Stimulated activated naive CD8-positive, alpha-beta T cell treated with anti-CD3 and anti-CD28 coated beads, Interleukin-15, Interleukin-2, amounts not matched to agents 100 U/mL and 50 U/mL, for 24 hours (primary cell): ENCODE measurements at regions not wholly inside any gene's neighbourhood (a gene's known extent, or its start where the extent isn't known, plus 50 kb on each side); places are given as distances from the start of the nearest gene placed in this dataset.
A peak's percentile ranks its signal among the peaks of the same experiment; 100 is the strongest.
"Not testable (repeated sequence)": the region's sequence is repeated elsewhere in the genome, so short reads cannot be mapped to it uniquely, and the experiment has no call there.

Experiments
- ATAC-seq: fragments of 150-1000 bp; cut with Tn5 transposase; one replicate; pipeline ENCODE4 v1.10.0; 2021
- DNase-seq: peaks from one replicate; pipeline ENCODE4 v3.0.0; 2021

DNA sequence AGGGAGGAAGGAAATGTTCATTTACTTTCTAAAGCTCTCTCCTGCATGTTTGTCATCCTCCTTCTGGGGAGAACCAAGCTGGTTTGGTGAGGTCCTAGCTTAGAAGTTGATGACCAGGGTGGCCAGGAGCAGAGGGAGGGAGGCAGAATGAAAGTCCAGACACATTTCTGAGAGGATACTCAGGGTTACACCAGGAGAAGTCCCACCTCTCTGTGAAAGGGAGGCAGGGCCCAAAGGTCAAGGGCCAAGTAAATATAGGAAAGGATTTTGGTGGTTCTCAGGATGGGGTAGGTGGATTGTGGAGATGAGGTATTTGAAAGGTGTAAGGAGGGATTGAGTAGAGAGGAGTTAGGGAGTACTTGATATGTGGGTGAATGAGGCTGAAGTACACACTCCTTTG, 58.0 kb upstream of the FBXO11 start:
- ATAC-seq (no peak), DNase-seq (no peak)

DNA sequence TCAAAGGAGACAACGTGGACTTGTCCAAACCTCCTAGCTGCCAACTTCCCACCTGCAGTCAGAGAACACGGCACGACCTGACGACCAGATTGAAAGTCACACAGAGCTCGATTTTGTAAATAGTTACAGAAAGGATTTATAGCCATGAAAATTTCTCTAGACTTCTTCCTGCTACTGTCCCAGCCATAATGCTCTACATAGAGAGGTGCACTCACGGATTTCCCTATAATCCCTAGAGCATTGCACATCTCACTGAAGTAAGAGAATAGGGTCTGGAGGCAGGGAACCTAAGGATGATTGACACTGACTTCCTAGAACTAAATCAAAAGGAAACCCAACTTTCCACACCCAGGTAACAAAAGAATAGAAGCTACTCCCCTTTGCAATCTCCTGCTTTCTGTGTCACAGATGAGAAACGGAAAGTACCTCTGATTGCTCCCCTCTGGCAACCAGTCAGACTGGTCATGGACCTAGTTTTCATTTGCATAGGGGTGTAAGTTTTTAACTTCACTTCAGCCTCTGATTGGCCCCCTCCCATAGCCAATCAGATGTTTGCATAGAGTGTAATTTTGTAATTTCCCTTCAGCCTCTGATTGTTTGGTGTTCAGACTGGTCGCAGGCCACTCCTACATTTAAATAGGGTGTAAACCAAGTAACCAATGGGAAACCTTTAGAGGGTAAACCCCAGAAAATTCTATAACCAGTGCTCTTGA, 58.6 kb upstream of the FBXO11 start:
- ATAC-seq (peak; percentile 23), DNase-seq (no peak)

DNA sequence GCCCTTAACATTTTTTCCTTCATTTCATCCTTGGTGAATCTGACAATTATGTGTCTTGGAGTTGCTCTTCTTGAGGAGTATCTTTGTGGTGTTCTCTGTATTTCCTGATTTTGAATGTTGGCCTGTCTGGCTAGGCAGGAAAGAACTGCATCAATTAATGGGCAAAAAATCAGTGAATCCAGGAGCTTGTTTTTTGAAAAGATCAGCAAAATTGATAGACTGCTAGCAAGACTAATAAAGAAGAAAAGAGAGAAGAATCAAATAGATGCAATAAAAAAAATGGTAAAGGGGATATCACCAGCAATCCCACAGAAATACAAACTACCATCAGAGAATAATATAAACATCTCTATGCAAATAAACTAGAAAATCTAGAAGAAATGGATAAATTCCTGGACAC, 70.4 kb upstream of the FBXO11 start:
- DNase-seq, ATAC-seq: not testable (repeated sequence)

DNA sequence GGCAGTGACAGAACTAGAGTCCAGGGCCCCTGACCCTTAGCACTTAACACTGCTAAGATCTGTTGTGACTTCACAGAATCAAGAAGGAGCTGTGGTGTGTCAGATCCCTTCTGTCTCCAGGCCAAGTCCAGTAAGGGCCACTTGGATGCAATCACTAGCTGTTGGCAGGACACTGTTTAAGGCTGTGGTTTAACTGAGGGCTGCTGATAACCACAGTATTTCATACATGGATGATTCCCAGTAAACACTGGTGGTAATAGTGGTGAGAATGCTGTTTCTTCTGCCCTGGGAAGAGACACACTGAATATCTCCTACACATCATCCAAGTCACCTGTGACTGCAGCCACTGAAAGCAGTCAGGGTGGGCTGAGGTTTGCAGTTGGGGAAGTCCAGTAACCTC, 77.7 kb upstream of the FBXO11 start:
- ATAC-seq (no peak), DNase-seq (no peak)

DNA sequence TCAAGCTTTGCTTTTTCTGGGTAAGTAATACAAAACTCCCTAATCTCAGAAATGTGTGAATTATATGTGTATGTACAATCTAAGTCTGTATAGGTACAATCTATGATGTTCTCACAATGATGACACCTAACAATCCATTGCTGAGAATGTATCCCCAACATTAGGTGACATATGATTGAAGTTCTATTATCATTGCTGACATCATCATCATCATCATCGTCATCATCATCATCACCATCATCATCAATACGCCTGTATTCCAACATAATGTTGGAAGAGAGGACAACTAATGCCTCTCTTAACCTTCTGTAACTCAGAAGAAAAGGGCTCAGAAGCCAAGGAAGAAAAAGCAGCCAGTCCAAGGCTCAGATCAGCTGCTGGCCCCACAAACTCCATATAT, 84.2 kb upstream of the FBXO11 start:
- no peak for DNase-seq
- no peak for ATAC-seq

DNA sequence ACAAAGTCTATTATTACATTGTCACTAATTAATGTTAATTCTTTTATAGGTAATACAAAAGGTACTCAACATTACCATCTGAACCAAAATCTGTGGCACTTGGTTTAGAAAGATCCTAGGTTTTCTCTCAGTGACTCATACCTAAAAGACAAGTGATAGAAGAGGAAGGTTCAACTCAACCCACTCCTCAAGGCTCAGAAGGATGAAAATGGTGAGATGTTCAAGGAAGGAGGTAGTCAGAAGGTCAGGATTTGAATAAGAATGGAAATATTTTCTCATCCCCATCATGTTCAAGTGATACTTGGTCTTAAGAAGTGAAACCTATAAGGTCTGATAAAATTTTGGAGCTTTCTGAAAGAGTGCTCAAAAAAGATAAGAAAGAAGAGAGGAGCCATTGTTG, 86.4 kb upstream of the FBXO11 start:
- ATAC-seq (peak; percentile 68), DNase-seq (no peak)

DNA sequence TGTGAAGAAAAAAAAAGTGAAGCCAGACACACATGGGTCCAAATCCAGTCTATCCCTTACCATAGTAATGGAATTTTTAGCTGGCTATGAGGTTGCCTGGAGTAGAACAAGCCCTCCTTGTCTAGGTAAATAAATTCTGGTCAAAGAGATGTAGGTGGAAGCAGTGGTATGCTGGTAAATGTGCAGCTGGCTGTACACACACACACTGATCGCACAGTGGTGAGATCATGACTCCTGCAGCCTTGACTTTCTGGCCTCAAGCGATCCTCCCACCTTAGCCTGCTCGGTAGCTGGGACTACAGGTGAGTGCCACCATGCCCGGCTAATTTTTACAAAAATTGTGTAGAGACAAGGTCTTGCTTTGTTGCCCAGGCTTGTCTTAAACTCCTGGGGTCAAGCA, 90.5 kb upstream of the FBXO11 start:
- ATAC-seq (no peak), DNase-seq (no peak)

DNA sequence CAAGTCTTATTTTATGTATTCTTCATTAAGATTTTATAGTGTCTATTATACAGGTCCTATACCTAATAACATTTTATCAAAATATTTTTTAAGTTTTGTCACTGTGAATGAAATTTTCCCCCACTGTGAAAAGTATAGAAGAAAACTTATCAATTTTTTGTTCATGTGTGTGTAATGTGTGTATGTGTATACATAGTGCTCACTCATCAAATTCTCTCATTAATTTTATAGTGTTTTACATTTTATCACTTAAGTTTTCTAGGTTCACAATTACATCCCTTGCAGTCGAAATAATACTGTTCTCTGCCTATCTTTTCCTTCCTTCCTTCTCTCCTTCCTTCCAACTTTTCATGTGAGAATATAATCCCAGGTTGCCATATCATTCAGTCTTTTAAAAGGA, 93.2 kb upstream of the FBXO11 start:
- ATAC-seq (no peak), DNase-seq (no peak)

DNA sequence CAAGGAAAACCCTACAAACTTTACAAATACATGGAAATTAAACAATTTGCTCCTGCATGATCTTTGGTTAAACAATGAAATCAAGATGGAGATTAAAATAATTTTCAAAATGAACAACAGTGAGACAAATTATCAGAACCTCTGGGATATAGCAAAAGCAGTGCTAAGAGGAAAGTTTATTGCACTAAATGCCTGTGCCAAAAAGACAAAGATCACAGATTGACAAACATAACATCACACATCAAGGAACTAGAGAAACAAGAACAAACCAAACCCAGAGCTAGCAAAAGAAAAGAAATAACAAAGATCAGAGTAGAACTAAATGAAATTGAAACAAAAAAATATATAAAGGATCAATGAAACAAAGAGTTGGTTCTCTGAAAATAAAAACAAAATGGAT, 95.2 kb upstream of the FBXO11 start:
- no peak for DNase-seq
- no peak for ATAC-seq

DNA sequence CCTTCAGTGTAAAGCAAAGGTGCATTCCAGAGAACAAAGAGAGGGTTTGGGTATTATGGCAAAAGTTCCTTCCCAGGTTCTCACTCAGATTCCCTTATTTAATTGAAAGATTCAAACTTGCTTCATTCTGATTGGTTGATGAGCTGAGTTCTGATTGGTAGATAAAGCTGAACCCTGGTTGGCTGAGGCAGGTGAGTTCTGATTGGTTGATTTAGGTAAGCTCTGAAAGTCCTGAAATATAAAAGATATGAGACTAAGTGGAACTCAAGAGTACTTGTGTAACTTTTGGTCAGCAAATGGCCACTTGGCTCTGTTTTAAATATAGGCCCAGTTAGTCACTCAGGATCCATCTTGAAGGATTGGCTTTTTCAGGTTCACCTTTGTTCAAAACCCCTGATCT, 99.8 kb upstream of the FBXO11 start:
- DNase-seq, result no peak
- ATAC-seq, result no peak

DNA sequence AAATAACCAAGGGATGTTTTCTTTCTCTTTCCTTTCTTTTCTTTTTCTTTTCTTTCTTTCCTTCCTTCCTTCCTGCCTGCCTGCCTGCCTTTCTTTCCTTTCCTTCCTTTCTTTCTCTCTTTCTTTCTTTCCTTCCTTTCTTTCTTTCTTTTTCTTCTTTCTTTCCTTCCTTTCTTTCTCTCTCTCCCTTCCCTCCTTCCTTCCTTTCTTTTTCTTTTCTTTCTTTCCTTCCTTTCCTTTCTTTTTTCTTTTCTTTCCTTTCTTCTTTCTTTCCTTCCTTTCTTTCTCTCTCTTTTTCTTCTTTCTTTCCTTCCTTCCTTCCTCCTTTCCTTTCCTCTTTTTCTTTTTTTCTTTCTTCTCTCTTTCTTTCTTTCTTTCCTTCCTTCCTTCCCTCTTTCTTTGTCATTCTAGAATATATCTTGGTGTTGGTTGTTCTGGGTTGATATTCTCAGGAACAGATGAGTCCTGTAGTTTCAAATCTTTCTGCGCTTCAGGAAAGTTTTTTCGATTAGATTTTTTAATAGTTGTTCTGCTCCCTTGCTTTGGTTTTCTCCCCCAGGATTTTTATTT, 101.5 kb upstream of the FBXO11 start:
- DNase-seq, result no peak
- ATAC-seq, result no peak

DNA sequence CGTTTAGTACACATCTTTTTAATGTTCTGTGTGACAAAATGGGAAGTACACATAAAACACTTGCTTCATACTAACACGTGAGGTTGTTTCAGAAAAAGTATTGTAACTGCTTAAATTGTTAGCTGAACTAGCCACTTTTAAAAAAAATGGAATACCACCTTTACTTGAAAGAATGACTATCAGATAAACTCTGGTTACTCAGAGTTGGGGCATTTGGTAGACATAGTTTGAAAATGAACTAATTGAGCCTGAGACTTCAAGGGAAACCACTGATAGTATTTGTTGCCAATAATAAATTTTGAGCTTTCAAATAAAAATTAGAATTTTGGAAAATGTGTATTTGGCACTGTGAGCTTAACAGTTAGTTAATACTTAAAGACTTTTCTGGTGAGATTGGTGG, 103.0 kb upstream of the FBXO11 start:
- no peak for ATAC-seq
- no peak for DNase-seq

DNA sequence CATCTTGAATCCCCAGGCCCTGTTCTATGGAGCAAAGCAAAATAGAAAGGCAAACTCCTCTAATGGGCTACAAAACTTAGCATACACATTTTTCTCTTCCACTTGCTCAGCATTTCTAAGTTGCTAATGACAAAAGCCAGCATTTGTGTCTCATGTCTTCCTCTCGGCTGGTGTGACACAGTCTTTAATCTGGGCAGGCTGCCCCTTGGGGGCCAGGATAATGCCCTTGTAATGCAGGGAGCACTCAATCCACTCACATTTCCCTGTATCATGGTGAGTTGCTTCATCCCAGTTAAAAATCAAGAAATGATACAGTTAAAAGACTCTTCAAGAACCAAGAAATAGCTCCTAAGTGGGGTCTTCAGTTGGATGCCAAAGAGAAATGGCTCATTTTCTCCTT, 109.1 kb upstream of the FBXO11 start:
- ATAC-seq (no peak), DNase-seq (no peak)

DNA sequence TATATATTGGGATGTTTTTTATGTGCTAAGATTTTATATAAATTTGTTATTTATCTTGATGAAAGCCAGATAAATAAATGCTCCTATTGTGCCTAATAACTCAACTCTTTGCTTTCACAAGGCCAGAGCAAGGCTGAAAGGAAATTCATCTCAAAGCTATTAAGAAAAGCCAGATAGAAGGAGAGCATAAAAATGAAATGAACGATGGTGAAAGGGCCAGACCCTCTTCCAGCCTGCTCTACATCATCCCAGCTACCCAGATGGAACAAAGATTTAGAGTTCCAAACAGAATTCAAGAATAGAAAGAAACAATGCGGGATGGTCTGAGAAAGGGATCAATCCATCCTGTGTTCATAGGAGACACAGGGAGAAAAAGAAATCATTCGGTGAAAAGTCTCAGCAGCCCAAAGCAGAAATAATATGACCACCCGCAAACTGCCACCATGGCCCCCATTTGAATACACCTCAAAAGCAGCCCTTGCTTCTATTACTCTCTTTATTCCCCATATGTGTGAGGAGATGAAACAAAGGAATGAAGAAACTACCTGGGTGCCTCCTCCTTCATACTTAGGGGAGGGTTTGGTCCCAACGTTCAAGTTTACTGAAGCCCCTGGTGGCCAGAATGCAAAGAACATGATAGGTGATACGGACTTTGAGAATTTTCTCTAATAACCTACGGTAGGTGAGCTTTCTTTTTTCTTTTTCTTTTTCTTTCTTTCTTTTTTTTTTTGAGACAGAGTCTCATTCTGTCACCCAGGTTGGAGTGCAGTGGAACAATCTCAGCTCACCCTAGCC, 110.1 kb upstream of the FBXO11 start:
- ATAC-seq (no peak), DNase-seq (no peak)

DNA sequence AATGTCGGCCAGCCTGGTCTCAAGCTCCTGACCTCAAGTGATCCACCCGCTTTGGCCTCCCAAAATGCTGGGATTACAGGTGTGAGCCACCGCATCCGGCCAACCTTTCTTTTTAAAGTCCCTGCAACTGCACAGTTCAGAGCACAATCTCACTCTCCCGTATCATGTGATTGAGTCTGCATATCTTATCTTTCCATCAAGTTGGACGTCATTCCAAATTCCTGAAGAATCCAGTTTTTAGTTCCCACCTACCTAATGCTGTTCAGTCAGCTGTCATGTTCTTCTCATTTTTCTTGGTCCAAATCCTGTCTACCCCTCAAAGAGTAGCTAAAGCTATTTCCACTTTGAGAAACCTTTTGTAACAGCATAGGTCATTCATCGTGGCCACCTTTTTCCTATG, 110.8 kb upstream of the FBXO11 start:
- DNase-seq (no peak), ATAC-seq (no peak)

DNA sequence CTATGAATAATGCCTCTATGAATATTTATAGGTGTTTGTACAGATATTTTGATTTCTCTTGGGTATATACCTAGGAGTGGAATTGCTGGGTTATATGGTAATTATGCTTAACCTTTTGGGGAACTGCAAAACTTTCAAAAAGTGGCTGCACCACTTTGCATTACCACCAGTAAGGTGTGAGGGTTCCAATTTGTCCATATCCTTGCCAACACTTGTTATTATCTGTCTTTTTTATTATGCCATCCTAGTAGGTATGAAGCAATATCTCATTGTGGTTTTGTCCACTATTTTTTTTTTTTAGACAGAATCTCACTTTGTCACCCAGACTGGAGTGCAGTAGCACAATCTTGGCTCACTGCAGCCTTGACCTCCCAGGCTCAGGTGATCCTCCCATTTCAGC, 112.2 kb upstream of the FBXO11 start:
- ATAC-seq (no peak), DNase-seq (no peak)

DNA sequence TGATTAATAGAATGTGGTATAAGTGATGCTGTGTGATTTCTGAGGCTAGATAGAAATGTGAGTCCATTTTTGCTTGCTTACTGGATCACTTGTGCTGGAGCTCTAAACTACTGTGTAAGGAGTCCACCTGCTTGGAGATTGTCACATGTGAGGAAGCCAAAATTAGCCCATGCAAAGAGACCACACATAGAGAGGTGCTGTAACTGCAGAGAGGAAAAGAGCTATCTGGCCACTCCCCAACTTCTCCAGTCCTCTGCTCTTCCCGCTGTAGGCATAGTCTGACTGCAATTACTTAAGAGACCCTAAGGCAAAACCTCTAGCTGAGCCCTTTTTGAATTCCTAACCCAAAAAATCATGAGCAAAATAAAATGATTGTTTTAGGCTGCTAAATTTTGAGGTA, 120.6 kb upstream of the FBXO11 start:
- no peak for ATAC-seq
- no peak for DNase-seq

DNA sequence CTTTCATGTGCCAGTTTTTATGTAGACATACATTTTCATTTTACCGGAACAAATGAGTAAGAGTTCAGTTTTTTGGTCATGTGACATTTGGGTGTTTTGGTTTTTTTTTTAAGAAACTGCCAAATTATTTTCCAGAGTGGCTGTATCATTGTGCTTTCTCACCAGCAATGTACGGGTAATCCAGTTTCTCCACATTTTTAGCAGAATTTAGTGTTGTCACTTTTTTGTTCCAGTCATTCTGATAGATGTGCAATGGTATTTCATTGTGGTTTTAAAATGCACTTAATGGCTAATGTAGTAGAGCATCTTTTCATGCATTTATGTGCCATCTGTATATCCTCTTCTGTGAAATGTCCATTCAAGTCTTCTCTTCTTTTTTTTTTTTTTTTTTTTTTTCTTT, 126.5 kb upstream of the FBXO11 start:
- ATAC-seq, result no peak
- no peak for DNase-seq

DNA sequence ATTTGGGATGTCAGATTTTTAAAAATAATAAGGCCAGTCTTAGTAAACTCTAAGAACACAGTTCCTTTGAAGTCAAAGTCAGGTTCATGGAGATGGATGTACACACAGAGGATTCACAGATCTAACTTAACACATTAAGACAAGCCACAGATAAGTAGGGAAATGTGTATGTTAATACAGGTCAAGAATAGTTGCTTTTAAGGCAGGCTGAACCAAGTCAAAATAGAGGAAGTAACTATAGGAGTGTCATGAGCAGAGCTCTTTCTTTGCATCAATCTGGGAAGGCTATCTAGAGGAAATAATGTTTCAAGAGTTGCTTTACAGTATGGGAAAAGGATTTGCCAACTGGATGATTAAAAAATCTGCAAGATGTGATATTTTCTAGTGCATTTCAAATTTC, 128.0 kb upstream of the FBXO11 start:
- DNase-seq, result no peak
- ATAC-seq, result no peak

DNA sequence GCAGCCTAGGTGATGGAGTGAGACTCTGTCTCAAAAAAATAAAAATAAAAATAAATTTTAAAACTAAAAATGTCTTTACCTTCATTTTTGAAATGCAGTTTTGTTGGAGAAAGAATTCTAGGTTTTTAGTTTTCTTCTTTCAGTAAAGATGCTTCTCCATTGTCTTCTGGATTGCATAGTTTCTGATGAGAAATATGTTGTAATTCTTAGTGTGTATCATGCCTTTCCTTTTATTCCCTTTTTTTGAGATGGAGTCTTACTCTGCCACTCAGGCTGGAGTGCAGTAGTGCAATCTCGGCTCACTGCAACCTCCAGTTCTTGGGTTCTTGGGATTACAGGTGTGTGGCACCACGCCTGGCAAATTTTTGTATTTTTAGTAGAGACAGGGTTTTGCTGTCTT, 130.0 kb upstream of the FBXO11 start:
- DNase-seq (no peak), ATAC-seq (no peak)

DNA sequence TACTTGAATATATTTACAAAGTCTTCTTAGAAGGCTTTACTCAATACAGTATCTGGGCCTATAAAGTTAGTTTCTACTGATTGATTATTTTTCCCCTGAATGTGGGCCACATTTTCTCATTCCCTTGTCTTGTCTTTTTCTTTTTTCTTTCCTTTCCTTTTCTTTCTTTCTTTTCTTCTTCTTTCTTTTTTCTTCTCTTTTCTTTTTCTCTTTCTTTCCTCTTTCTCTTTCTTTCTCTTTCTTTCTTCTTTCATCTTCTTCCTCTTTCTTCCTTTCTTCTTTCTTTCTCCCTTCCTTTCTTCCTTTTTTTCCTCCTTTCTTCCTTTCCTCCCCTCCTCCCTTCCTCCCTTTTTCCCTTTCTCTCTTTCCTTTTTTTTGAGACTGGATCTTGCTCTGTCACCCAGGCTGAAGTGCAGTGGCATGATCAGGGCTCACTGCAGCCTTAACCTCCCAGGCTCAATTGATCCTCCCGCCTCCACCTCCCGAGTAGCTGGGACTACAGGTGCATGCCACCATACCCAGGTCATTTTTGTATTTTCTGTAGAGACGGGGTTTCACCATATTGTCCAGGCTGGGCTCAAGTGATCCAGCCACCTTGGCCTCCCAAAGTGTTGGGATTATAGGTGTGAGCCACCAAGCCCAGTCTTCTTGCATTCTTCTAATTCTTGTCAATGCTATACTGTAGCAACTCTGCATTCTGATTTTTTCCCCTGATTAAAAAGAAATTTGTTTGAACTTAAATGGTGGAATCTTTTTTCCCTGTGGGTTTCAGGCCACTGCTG, 133.1 kb upstream of the FBXO11 start:
- ATAC-seq, result no peak
- DNase-seq, result no peak

DNA sequence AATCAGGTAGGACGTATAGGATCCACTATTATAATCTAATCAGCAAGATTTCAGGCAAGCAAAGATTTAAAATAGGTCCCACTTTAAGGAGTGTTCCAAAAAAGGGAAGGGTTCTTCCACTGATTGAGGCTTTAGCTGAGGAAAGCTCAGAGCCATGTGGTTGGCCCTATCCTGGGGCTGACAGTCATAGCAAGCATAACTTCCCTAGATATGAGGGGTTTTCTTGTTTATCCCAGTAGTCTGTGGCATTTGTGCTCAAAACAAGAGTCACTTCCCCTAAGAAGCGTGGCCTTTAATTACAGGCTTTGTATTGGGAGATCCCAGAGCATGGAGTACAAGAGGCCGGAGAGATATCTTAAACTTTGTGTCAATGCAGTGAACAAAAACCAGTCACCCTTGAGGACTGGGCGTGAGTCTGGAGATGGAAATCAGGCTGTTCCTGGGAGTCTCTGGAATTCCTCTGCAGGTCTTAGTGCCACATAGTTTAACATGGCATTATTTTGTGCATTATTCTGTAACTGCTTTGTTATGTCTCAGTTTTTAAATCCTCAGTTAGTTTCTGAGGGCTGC, 136.9 kb upstream of the FBXO11 start:
- ATAC-seq, result no peak

DNA sequence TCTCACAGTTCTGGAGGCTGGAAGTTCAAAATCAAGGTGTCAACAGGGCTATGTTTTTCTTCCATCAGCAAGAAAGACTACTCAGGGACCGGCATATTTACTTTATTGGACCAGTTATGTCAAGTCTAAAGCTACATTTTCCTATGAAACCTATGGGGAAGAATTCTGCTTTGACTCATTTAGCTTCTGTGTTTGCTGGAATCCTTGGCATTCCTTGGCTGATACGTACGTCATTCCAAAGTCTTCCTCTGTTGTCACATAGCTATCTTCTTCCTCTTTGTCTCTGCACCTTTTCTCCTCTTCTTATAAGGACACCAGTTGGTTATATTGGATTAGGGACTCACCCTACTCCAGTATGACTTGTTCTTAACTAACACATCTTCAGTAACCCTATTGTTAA, 137.4 kb upstream of the FBXO11 start:
- no peak for DNase-seq

More for the DNA sequence above, 136.9 kb upstream of the FBXO11 start:
- no peak for DNase-seq

More for the DNA sequence above, 137.4 kb upstream of the FBXO11 start:
- no peak for ATAC-seq
